ENCODE measurements at regions not wholly inside any gene's neighbourhood (a gene's known extent, or its start where the extent isn't known, plus 50 kb on each side); places are given as distances from the start of the nearest gene placed in this dataset.

DNA sequence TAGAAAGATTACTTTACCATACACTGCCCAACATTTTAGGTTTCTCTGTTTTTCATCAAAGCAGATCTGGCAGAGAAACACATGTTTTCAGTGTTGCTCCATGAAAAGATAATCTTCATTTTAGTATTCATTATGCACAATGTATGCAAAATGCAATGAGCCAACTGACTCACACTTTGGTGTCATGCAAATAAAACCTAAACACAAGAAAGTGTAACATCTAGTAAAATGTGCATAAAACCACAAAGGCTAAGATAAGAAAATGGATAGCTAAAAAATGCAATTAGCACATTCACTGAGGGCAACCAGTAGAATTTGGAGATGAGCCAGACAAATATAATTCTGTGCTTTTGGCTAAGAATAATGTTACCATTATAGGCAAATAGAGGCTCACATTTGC lies 203.5 kb upstream of the UBE2E3 start:
- TF ChIP-seq, protein P1, sequence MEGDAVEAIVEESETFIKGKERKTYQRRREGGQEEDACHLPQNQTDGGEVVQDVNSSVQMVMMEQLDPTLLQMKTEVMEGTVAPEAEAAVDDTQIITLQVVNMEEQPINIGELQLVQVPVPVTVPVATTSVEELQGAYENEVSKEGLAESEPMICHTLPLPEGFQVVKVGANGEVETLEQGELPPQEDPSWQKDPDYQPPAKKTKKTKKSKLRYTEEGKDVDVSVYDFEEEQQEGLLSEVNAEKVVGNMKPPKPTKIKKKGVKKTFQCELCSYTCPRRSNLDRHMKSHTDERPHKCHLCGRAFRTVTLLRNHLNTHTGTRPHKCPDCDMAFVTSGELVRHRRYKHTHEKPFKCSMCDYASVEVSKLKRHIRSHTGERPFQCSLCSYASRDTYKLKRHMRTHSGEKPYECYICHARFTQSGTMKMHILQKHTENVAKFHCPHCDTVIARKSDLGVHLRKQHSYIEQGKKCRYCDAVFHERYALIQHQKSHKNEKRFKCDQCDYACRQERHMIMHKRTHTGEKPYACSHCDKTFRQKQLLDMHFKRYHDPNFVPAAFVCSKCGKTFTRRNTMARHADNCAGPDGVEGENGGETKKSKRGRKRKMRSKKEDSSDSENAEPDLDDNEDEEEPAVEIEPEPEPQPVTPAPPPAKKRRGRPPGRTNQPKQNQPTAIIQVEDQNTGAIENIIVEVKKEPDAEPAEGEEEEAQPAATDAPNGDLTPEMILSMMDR (conservative IDR thresholded peaks at IDR 0.05) = no peak
- TF ChIP-seq EZH2 (IDR thresholded peaks at IDR 0.05; ENCODE audit: low read depth) = no peak
